ENCODE measurements at regions not wholly inside any gene's neighbourhood (a gene's known extent, or its start where the extent isn't known, plus 50 kb on each side); places are given as distances from the start of the nearest gene placed in this dataset.

DNA sequence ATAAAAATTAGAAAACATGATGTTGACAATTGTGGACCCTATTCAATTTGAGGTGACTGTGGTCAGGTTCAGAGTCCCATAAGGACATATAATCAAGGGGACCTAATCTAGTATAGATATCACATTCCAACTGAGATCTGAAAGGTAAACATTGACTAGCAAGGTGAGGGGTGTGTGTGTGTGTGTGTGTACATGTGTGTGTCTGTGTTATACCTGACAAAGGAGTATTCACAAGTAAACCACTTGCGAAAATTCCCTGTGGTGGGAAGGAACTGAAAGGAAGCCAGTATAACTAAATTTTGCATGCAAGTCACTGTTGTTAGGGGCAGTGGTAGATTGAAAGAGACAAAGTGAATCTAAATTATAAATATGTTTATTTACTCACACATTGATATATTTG lies 723.7 kb downstream of the COL12A1 start:
- TF ChIP-seq, protein P1, sequence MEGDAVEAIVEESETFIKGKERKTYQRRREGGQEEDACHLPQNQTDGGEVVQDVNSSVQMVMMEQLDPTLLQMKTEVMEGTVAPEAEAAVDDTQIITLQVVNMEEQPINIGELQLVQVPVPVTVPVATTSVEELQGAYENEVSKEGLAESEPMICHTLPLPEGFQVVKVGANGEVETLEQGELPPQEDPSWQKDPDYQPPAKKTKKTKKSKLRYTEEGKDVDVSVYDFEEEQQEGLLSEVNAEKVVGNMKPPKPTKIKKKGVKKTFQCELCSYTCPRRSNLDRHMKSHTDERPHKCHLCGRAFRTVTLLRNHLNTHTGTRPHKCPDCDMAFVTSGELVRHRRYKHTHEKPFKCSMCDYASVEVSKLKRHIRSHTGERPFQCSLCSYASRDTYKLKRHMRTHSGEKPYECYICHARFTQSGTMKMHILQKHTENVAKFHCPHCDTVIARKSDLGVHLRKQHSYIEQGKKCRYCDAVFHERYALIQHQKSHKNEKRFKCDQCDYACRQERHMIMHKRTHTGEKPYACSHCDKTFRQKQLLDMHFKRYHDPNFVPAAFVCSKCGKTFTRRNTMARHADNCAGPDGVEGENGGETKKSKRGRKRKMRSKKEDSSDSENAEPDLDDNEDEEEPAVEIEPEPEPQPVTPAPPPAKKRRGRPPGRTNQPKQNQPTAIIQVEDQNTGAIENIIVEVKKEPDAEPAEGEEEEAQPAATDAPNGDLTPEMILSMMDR (conservative IDR thresholded peaks at IDR 0.05; ENCODE audit: low read depth, low read length), result no peak
- TF ChIP-seq EZH2phosphoT487 (IDR thresholded peaks at IDR 0.05; ENCODE audit: borderline replicate concordance, low read length), result no peak
- TF ChIP-seq EZH2 (IDR thresholded peaks at IDR 0.05; ENCODE audit: low read length, unreplicated experiment), result no peak
